Neural crest cell (in vitro differentiated cells): ENCODE measurements at regions not wholly inside any gene's neighbourhood (a gene's known extent, or its start where the extent isn't known, plus 50 kb on each side); places are given as distances from the start of the nearest gene placed in this dataset.

Experiments used
- DNase-seq: peaks from one replicate; pipeline ENCODE4 v3.0.0; 2021; ENCODE audit warnings: low read depth, mixed read lengths, low spot score
- H3K27ac Mint-ChIP-seq: one replicate; pipeline ENCODE4 v1.8.0; 2021; ENCODE audit warnings: mild to moderate bottlenecking, mixed read lengths; ENCODE audit not compliant: unreplicated experiment
- H3K27me3 Mint-ChIP-seq: 2 replicates; pipeline ENCODE4 v1.8.0; 2021; ENCODE audit warnings: low read depth, mild to moderate bottlenecking, mixed read lengths
- H3K36me3 Mint-ChIP-seq: 2 replicates; pipeline ENCODE4 v1.8.0; 2021; ENCODE audit warnings: low read depth, mild to moderate bottlenecking, mixed read lengths
- H3K4me1 Mint-ChIP-seq: 2 replicates; pipeline ENCODE4 v1.8.0; 2021; ENCODE audit warnings: mixed read lengths
- H3K4me3 Mint-ChIP-seq: one replicate; pipeline ENCODE4 v1.8.0; 2021; ENCODE audit warnings: mild to moderate bottlenecking, mixed read lengths
- H3K9me3 Mint-ChIP-seq: 2 replicates; pipeline ENCODE4 v1.8.0; 2021; ENCODE audit warnings: mixed read lengths
- CTCF ChIP-seq: fragments of 200-600 bp; sonication (generic); conservative IDR thresholded peaks from 2 replicates; pipeline ENCODE4 v1.5.0; 2021; ENCODE audit warnings: antibody characterized with exemption, mild to moderate bottlenecking

GRCh38 chr6:28768187-28768913, 155.4 kb downstream of the TRIM27 start:
- peaks cover 2% of the 10 kb centered on the region for H3K36me3 Mint-ChIP-seq
- no peak for DNase-seq
- no peak for TF ChIP-seq CTCF
- peaks cover 10% of the 10 kb centered on the region for H3K4me1 Mint-ChIP-seq
- H3K27ac Mint-ChIP-seq: no peak overlapping the region
- no peak overlapping the region for H3K4me3 Mint-ChIP-seq
- peaks cover 100% of the 10 kb centered on the region for H3K27me3 Mint-ChIP-seq
- no peaks in the 10 kb centered on the region for H3K9me3 Mint-ChIP-seq

- H3K36me3 Mint-ChIP-seq: peaks cover 5% of the 10 kb centered on the region
- H3K9me3 Mint-ChIP-seq: no peaks in the 10 kb centered on the region
- no peak overlapping the region for H3K27ac Mint-ChIP-seq
- DNase-seq: no peak
- TF ChIP-seq CTCF: no peak
- H3K4me3 Mint-ChIP-seq: no peak overlapping the region
- H3K4me1 Mint-ChIP-seq: peaks cover 8% of the 10 kb centered on the region
- H3K27me3 Mint-ChIP-seq: peaks cover 100% of the 10 kb centered on the region
These were observed 154.0 kb downstream of the TRIM27 start for GRCh38 chr6:28769626-28770402.

GRCh38 chr6:28770732-28771131, 153.1 kb downstream of the TRIM27 start:
- peaks cover 5% of the 10 kb centered on the region for H3K36me3 Mint-ChIP-seq
- peaks cover 100% of the 10 kb centered on the region for H3K27me3 Mint-ChIP-seq
- no peak overlapping the region for H3K4me3 Mint-ChIP-seq
- no peak overlapping the region for H3K27ac Mint-ChIP-seq
- DNase-seq: no peak
- TF ChIP-seq CTCF: no peak
- peaks cover 5% of the 10 kb centered on the region for H3K4me1 Mint-ChIP-seq
- H3K9me3 Mint-ChIP-seq: no peaks in the 10 kb centered on the region

- Mint-ChIP-seq H3K9me3 (no peaks in the 10 kb centered on the region), H3K4me3 (no peak overlapping the region), H3K27ac (no peak overlapping the region), H3K4me1 (peaks cover 9% of the 10 kb centered on the region), H3K27me3 (peaks cover 100% of the 10 kb centered on the region), H3K36me3 (peaks cover 5% of the 10 kb centered on the region)
- no peak for DNase-seq
- TF ChIP-seq CTCF: peak; percentile 20
These were observed 152.2 kb downstream of the TRIM27 start for GRCh38 chr6:28771401-28772267.

GRCh38 chr6:28772480-28773381, 151.1 kb downstream of the TRIM27 start:
- Mint-ChIP-seq H3K4me1 (peaks cover 9% of the 10 kb centered on the region), H3K9me3 (no peaks in the 10 kb centered on the region), H3K36me3 (peaks cover 5% of the 10 kb centered on the region), H3K27me3 (peaks cover 100% of the 10 kb centered on the region), H3K27ac (no peak overlapping the region), H3K4me3 (peak overlapping the region; percentile 9)
- DNase-seq: no peak
- no peak for TF ChIP-seq CTCF
